DND-41 (cell line): ENCODE measurements at regions not wholly inside any gene's neighbourhood (a gene's known extent, or its start where the extent isn't known, plus 50 kb on each side); places are given as distances from the start of the nearest gene placed in this dataset.

Experiments used
- EZH2 ChIP-seq: IDR thresholded peaks from 3 replicates; pipeline ENCODE4 v1.6.1; 2012; ENCODE audit warnings: borderline replicate concordance, low read depth, mild to moderate bottlenecking, moderate library complexity, low read length, inconsistent platforms; ENCODE audit not compliant: severe bottlenecking
- TF ChIP-seq, protein P1 (sequence below): IDR thresholded peaks from 2 replicates; pipeline ENCODE4 v1.5.1; 2012; ENCODE audit warnings: borderline replicate concordance, low read length, moderate library complexity, mild to moderate bottlenecking; ENCODE audit not compliant: poor library complexity, severe bottlenecking; ENCODE audit errors: extremely low read depth

DNA sequence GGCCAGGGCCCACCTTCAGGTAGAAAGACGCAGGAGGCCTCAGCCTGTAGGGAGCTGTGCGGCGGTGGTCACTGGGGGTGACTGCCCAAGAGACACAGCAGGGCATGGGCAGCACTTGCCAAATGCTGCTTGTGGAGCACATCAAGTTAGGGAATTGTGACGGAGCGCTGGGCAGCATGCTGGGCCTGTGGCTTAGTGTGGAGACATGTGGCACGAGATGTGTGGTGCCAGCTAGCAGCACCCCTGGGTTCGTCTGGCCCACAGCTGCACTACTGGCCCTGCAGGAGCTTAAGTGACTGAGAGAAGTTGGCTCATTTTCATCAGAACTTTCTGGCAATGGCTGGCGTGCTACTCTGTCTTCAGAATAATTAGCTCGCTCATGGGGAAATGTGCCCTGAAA lies 213.1 kb upstream of the SYNDIG1 start:
- TF ChIP-seq, protein P1, sequence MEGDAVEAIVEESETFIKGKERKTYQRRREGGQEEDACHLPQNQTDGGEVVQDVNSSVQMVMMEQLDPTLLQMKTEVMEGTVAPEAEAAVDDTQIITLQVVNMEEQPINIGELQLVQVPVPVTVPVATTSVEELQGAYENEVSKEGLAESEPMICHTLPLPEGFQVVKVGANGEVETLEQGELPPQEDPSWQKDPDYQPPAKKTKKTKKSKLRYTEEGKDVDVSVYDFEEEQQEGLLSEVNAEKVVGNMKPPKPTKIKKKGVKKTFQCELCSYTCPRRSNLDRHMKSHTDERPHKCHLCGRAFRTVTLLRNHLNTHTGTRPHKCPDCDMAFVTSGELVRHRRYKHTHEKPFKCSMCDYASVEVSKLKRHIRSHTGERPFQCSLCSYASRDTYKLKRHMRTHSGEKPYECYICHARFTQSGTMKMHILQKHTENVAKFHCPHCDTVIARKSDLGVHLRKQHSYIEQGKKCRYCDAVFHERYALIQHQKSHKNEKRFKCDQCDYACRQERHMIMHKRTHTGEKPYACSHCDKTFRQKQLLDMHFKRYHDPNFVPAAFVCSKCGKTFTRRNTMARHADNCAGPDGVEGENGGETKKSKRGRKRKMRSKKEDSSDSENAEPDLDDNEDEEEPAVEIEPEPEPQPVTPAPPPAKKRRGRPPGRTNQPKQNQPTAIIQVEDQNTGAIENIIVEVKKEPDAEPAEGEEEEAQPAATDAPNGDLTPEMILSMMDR: no peak
- TF ChIP-seq EZH2: no peak
